Right hindlimb (tissue), 1 donor: ENCODE measurements at regions not wholly inside any gene's neighbourhood (a gene's known extent, or its start where the extent isn't known, plus 50 kb on each side); places are given as distances from the start of the nearest gene placed in this dataset.
A peak's percentile ranks its signal among the peaks of the same experiment; 100 is the strongest.

Source experiments
- DNase-seq: peaks from one replicate; pipeline ENCODE4 v3.0.0-alpha.2; 2018

DNA sequence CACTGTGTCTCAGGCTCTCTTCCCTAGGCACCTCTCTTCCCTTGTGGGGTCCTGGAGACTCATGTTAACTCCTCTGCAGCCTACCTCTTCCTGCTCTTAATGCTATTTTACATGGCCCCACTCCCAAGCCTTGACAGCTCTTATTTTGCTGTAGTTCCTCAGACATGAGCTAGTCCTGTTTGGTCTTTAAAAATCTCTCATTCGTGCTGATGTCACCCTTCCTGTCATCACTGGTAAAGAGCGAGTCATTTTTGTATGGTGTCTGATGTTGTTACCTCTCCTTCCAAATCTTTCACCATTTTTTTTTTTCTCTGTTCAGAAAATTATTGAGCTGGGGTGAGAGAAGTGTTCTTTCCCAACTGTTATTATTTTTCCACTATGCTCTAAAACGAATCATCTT is 84.8 kb upstream of the ZBED5 start:
- no peak for DNase-seq

DNA sequence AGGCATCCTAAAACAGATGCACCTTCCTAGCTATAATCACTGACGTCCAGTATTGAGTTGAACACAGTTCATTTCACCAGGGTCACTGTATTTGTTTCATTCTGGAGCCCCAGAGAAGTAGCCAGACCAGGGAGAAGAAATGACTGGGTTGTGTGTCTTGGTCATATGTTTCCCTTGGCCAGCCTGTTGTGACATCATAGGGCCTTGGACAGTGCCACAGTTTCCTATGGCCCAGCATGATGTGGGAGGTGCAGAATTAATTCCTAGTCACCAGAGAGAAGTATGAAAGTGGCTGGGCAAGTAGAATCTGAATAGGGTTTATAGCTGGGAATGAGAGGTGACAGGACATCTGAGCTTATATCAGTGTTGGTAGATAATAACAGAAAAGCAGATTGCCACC is 84.0 kb upstream of the ZBED5 start:
- no peak for DNase-seq

DNA sequence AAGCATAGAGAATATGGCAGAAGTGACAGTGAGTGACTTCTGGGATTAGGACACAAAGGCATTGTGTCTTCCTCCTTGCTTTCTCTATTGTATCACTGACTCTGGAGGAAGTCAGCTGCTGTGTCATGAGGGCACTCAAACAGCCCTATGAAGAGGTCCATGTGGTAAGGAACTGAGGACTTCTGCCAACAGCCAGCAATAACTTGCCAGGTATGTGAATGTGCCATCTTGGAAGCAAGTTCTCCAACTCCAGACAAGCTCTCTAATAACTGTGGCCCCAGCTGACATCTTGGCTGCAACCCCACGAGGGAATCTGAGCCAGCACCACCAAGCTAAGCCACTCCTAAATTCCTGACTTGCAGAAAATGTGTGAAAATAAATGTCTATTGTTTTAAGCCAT is 83.6 kb upstream of the ZBED5 start:
- DNase-seq = no peak

DNA sequence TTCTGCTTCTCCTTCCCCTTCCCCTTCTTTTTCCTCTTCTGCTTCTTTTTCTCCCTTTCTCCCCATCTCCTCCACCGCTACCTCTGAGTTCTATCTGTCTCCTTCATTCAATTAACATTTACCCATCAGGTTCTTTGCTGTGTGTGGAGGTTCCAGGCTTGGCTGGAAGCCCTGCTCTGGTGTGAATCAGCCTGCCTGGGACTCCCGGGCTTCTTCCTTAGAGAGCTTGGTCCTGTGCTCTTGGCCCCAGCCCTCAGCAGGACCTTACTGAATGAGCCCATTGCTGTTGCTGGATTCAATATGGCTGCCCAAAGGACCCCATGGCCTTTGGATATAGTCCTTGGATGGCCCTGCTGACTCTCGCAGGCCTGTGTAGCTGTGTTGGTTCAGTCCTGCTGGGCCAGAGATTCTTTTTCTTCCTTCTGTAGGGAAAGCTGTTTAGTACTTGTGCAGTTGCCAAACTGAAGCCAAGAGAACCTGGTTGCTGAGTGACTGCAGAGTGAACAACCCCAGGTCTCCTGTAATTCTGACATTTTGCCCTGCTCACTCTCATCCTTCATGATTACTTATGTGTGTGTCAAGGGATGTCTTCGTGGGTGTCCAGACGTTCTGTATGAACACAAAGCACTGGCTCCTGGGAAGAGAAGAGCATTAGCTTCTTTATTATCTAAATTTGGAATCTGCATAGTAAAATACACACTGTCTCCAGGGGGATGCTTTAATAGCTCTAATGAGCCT is 81.0 kb upstream of the ZBED5 start:
- no peak for DNase-seq

DNA sequence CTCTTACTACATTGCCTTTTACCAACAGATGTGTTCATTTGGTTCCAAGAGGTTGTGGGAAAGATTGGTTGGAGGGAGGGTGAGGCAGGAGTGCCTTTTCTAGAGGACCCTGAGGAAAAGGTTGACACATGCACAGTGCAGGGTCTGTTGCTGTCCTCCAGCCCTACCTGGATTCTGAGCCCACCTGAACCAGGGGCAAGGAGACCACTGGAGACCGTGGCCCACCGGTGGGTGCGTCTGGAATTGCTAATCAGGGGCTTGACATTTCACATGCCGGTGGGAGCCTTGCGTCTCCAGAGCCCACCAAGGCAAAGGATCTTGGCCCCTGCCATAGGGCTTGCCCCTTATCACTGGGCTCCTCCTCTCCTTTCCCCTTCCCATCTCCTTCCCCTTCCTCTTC is 80.4 kb upstream of the ZBED5 start:
- no peak for DNase-seq

DNA sequence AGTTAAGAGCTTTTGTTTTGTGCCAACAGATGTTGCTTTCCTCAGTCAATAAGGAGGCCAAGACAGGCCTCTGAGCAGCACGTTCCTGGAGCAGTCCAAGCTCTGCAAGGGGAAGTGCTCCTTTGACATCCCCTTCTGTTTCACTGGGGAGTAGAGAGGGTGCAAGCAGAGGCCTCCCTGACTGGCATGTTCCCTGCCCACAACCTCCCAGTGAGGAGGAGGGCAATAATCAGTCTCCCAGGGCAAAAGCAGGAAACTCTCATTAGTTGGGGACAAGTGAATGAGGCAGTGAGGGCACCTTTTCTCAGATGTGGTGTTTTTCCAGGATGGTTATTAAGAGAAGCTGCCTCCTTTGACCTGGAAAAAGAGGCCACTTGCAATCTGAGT is 79.5 kb upstream of the ZBED5 start:
- no peak for DNase-seq

DNA sequence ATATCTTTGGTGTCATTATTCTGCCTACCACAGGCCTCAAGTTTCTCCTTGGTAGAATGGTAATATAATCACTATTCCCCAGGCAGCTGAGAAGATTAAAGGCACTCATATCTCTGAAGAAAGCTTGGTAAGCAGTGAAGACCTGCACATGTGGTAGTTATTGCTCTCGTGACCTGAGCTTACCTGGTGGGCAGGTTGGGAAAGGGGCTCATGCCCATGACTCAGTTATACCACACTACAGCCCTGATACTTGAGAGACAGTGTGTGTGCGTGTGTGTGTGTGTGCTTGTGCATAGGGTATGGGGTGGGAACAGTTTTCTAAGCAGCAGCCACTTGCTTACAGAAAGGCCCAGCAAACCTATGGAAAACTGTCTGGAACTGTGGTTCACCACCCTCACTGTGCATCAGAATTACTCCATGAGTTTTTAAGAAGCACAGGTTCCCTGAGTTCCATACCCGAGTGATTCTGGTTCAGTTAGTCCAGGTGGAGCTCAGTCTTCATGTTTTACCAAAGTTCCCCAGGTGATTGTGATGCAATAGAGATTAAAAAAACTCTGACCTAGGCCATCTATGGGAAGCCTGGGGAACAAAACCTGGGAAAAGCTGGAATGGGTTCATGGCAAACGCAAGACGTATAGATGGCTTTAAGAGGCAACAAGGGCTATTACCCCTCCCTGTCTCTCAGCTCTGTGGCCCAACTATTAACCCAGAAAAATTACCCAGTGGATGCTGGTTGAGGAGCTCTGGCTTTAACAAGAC is 79.0 kb upstream of the ZBED5 start:
- no peak for DNase-seq

DNA sequence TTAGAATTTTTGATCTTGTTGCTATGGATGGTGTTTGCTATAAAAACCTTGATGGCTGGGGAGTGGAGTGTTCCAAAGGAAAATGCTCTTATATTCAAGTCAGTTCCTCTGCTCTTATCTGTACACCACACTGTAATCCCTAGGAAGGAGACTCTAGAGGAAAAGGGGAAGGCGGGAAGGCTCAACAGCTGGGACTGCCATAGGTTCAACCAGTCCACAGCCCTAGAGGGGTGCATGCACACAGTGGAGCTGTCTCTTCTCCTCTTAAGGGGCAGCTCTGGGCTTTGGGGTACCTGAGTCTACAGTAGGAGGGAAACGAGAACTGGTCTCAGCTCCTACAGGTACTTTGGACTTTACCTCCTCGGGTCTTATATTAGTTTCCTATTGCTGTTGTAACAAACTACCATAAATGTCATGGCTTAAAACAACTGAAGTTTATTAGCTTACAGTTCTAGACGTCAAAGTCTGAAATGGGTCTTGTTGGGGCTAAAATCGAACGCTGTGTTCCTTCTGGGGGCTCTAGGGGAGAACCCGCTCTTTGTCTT is 77.2 kb upstream of the ZBED5 start:
- no peak for DNase-seq

DNA sequence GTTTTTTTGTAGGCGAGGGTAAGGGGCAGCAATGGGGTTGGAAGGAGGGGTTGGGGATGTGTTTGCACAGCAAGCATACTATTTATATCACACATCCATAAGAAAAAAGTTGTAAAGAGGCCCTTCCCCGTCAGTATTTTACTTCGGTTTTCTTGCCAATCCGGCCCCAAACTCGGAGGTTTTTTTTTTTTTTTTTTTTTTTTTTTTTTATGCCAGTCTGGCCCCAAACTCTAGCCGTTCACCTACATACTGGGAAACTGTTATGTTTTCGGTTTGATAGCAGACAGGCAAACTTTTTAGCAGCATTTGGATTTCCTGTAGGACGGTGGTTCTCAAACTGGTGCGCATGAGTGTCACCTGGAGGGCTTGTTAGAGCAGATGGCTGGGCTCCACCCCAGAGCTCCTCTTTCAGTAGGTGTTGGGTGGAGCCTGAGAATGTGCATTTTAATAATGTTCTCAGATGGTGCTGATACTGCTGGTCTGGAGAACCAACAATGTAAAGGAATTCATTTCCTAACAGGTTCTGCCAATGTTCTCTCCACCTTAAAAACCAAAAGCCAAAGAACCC is 76.5 kb upstream of the ZBED5 start:
- DNase-seq = no peak

DNA sequence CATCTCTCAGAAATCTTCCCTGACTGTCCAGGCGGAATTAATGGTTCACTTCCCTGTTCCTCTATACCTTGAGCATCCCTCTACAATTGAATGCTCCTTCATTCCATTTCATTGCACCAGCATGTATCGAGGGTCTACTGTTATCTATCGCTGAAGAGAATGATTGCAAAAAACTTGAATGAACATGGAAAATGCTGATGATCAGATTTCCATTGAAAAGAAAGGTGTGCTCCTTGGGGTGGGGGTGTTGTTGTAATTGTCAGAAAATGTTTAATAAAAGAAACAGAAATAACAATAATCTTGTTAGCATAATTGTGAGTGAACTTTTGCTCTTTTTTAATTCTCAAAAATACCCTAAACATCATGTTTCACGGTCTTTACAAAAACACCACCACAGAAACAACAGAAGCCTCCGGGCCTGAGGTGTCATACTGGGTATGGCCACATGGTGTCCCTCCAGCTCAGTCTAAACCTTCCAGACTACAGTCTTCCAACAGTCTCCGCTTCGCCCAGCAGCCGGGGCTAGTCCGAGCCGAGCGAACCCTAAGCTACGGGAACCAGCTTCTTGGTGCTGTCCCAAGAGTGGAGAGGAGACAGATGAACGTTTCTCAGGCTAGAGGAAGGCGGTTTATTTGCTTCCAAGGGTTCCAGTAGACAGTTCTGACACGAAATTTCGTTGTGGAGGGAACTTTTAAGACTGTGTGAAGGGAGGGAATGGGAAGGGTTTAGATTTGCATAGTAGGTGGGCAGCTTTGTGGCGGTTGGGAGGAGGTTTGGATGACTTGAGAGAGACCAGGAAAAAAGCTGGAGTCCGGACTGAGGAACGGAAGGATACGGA is 75.8 kb upstream of the ZBED5 start:
- peak; percentile 94 for DNase-seq

DNA sequence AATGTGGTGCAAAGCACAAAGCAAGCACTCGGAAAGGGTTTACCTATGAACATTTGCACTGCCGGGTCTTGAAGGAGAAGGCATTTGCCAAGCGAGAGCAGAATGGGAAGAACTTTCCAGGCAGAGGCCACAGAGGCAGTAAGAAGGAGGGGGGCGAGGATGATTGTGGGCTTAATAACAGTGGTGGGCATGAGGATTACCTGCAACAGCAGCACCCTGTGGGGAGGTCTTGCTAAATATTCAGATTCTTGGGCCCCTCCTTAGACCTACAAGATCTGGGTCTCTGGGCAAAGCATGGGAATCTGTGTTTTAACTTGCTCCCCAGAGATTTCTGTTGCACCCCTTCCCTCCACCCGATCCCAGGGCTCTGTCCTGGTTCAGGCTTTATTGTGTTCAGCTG is 75.1 kb upstream of the ZBED5 start:
- DNase-seq = no peak

DNA sequence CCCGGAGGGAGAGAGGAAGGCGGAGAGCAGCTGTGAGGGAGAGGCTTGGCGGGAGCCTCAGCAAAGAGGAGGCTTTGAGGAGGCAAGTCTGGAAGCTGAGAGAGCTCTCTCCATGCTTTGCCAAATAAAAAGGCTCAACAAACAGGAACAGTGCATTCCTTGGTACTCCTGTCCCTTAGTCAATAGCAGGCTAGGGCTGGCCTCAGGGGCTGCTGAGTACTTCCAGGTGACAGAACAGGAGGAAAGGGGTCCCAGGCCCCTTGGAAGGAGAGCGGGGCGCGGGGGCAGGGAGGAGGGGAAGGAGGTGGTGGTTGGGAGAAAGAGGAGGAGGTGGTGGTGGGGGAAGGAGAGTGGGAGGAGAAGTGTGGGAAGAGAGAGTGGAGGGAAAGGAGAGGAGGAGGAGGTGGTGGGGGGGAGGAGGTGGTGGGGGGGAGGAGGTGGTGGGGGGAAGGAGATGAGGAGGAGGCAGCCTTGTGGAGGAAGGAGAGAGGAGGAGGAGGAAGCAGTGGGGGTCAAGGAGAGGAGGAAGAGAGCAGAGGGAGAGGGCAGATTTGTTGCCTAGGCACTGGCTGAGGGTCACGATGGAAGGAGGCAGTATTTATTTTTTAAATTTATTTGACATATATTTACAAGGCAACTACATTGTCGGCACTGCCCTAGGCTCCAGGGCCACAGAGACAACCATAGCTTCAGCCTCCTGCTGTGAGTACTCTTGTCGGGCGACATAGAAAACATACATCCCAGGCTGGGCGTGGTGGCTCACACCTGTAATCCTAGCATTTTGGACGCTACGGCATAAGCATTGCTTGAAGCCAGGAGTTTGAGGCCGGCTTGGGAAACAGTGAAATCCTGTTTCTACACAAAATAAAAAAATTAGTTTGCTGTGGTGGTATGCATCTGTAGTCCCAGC is 74.2 kb upstream of the ZBED5 start:
- no peak for DNase-seq

DNA sequence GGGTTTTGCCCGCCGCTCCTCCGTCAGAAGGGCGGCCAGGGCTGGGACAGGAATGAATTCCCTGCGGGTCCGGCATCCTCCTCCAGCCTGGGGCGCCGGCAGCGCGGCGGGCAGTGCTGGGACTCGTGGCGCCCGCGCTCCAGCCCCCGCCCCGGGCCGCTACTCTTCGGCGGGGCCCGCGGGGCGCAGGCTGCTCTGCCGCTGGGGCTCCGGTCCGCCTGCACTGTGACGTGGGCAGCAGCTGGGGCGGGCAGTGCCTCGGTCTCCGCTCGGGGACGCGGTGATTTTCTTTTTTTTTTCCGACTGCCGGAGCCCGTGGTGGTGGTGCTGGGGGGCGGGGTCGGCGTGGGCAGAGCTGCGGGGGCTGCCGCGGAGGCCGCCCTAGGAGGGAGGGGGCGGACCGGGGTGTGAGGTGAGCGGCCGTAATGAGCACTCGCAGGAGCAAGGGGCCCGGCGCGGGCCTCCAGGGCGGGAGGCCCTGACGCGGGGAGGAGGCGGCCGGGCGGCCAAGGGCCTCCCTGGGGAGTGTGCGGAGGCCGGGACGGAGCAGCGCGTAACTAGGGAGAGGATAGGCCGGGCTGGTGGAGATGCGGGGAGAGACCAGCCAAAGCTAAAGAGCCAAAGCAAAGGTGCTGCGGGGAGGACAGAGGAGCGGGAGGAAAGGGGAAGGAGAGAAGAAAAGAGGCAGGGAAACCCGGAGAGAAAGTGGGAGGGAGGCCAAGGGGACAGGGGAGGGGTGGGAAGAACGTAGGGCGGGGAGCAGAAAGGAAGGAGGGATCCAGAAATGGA is 73.3 kb upstream of the ZBED5 start:
- DNase-seq = peak; percentile 94

DNA sequence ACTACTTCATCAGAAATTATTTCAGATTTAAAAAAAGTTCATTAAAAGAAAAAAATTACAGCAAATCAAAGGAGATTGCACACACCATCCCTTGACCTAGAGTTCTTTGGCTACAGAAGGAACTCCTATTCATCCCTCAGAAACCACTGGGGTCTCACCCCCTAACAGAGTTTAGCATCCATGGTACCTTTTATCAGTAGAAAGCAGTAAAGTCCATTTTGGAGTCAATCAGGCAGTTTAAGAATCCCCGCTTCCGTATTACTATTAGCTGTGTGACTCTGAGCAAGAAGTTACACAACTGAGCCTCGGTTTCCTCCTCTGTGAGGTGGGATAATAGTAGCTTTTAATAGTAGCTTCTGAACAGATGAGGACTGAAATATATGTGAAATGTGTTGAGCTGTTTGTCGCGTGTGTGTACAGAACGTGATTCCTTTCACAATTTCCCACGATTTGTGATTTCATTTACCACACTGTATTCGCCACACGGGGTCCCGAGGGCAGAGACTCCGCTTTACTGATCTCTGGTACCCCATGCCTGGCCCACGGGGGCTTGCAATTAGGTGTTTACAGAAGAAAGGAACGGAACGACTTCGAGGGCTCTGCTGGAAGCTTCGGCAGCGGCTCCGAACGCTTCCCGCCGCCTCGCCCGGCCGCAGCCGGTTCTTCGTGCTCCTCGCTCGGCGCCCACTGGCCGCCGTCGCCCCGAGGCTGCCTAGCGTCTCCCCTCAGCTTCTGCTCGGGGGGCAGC is 72.5 kb upstream of the ZBED5 start:
- no peak for DNase-seq

DNA sequence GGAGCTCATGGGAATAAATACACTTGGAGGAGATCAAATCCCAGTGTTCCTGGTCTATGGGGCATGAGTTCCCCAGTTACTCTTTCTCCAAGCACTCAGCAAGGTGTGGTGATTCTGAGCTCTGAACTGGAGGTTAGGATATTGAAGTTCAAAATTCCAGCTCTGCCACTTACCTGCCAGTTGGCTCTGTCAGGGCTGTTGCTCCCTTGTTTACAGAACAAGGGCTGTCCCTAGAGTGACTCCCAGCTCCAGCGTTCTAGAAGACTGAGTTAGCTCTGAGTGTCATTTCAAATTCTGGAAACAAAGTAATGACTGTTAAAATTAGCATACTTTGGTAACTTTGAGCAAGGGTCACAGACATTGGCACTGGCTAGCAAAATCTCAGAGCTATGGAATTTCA is 69.7 kb upstream of the ZBED5 start:
- no peak for DNase-seq

DNA sequence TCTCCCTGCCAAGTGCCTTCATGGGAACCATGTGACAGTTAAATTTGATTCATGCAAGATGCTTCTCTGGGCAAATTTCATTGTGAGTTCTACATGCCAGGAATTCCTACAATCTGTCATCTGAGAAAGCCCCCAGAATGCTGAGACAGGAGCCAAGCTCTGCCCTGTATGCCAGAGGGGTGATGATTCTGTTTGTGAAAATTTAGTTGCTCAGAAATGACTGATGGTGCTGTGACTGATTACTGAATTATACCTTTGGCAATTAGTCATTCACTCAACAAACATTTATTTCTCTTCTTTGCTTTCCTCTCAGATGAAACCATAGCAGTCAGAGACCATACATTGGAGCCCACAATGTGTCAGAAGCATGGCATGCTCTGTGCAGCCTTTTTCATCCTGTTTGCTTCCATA is 69.0 kb upstream of the ZBED5 start:
- no peak for DNase-seq

DNA sequence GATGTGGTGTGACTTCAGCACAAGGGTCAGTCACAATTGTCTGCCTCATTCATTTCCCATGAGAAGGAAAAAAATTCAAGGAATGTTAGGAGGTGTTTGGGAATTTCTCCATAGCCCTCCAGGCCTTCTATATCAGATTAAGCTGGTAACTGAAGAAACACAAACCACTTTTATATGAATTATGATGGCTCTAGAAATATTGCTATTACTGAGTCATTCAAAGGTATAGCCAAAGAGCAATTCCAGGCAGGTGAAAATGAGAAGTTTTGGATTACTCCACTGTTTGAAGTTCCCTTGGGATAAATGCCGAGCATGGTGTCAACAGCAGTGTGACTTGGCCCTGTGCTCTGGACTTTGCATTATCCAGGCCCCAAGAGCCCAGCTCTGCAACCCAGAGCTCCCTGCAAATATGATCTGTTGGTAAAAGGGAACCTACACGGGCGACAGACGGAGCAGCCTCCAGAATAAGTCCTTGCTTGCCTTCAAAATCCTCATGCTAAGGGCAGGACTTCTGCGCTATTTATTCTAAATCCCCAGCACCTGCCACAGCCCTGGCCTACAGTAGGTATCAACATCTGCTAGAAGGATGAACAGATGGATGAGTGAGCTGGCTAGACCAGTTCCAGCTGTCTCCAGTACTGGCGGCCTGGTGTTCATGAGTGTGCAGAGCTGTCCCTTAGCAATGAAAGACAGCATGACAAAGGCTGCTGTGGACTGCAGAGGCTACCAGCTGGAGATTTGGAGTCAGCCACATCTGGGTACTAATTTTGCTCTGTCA is 67.5 kb upstream of the ZBED5 start:
- DNase-seq = peak; percentile 74

DNA sequence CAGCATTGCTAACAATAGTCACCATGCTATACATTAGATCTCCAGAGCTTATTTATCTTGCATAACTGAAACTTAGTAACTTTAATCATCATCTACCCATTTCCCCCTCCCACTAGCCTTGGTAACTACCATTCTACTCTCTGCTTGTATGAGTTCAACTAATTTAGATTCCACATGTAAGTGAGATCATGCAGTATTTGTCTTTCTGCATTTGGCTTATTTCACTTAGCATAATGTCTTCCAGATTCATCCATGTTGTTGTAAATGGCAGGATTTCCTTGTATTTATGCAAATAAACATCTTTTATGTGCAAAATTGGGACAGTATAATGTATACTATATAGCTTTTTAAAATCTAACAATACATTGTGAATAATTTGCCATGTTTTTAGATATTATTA is 66.0 kb upstream of the ZBED5 start:
- DNase-seq = no peak

DNA sequence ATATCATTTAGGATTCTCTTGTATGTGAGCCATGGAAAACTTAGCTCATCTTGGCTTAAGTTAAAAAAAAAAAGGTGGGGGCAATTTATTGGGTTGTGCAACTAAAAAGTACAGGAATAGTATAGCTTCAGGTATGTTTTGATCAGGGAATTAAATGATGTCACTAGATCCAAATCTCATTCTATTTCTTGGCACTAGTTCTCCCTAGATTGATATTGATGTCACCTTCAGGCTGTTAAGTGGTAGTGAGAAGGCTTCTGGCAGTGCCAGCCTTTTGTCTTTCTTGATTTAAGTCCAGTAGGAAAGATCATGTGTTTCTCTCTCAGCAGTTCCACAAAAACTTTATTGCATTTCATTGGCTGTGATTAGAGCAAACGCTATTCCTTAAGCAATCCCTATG is 65.0 kb upstream of the ZBED5 start:
- no peak for DNase-seq

DNA sequence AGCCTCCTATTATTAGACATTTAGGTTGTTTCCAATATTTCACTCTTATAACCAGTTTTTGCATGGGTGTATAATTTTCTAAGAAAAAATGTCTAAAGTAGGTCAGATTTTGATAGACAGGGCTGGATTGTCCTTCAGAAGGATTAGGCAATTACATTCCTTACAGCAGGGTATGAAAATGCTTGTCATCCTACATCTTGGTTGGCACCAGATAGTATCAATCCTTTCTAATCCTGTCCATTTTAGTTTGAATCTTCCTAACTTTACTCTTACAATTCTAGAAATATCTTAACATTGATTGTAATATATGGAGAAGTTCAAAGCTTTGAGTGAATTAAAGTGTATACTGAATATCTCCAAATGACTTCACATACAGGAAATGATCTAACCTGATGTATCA is 63.0 kb upstream of the ZBED5 start:
- no peak for DNase-seq
